ENCODE measurements at regions not wholly inside any gene's neighbourhood (a gene's known extent, or its start where the extent isn't known, plus 50 kb on each side); places are given as distances from the start of the nearest gene placed in this dataset.

GRCh38 chr4:162912482-162912881 is 254.2 kb downstream of the NAF1 start:
- Mint-ChIP-seq H3K36me3 (no peaks in the 10 kb centered on the region), H3K9me3 (peaks cover 0 to 28% (median 13%) of the 10 kb centered on the region in 8 donors), H3K4me1 (no peaks in the 10 kb centered on the region), H3K4me3 (no peak overlapping the region), H3K27ac (no peak overlapping the region), H3K27me3 (no peaks in the 10 kb centered on the region)
- intact Hi-C loops (cut with micrococcal nuclease): no loop called here
- H3K9me3 ChIP-seq (ENCODE audit: control insufficient read depth in 1 of 2, low read length in 2 of 2): no peaks in the 10 kb centered on the region
- no peaks in the 10 kb centered on the region for H3K36me3 ChIP-seq (ENCODE audit: insufficient read depth, low read length)
- H3K27me3 ChIP-seq (ENCODE audit: insufficient read depth, low read length): no peaks in the 10 kb centered on the region
- CTCF ChIA-PET (ENCODE audit: partially characterized antibody): no interaction called here
- DNase-seq: no peak
- POLR2A ChIA-PET (ENCODE audit: partially characterized antibody): no interaction called here
- no peak overlapping the region for H3K4me3 ChIP-seq (ENCODE audit: low read length in 2 of 2)
- no peaks in the 10 kb centered on the region for H3K4me1 ChIP-seq (ENCODE audit: insufficient read depth, low read length)
- H3K27ac ChIP-seq (ENCODE audit: low read depth, low read length): no peak overlapping the region

GRCh38 chr4:162911349-162911748 is 255.3 kb downstream of the NAF1 start:
- no peak overlapping the region for H3K27ac Mint-ChIP-seq
- no peaks in the 10 kb centered on the region for H3K36me3 Mint-ChIP-seq
- no peaks in the 10 kb centered on the region for H3K27me3 Mint-ChIP-seq
- Histone ChIP-seq H3K27me3 (ENCODE audit: insufficient read depth, low read length) (no peaks in the 10 kb centered on the region), H3K4me1 (ENCODE audit: insufficient read depth, low read length) (no peaks in the 10 kb centered on the region), H3K4me3 (ENCODE audit: low read length in 2 of 2) (no peak overlapping the region), H3K27ac (ENCODE audit: low read depth, low read length) (no peak overlapping the region), H3K36me3 (ENCODE audit: insufficient read depth, low read length) (no peaks in the 10 kb centered on the region), H3K9me3 (ENCODE audit: control insufficient read depth in 1 of 2, low read length in 2 of 2) (no peaks in the 10 kb centered on the region)
- DNase-seq: no peak
- intact Hi-C loops (cut with micrococcal nuclease): no loop called here
- H3K9me3 Mint-ChIP-seq: peaks cover 0 to 26% (median 12%) of the 10 kb centered on the region in 8 donors
- H3K4me3 Mint-ChIP-seq: no peak overlapping the region
- no peaks in the 10 kb centered on the region for H3K4me1 Mint-ChIP-seq
- CTCF ChIA-PET (ENCODE audit: partially characterized antibody): no interaction called here
- POLR2A ChIA-PET (ENCODE audit: partially characterized antibody): no interaction called here

DNA sequence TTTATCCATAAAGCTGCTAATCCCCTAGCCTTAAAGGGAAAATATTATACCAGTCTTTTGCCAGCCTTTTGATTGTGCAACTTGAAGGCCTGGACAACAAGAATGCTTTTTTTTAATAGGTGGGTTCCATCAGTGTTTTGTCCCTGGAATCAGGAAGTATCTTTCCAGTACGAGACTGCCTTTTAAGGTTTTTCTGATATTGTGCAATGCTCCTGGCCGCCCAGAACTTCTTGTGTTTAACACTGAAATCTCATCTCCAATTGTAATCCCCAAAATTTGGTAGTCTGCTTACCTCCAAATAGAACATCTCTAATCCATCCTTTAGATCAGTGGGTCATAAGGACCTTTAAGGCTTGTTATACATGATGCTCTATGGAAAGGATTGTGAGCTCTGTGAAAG is 256.7 kb downstream of the NAF1 start:
- Histone ChIP-seq H3K4me3 (ENCODE audit: low read length in 2 of 2) (no peak overlapping the region), H3K27ac (ENCODE audit: low read depth, low read length) (no peak overlapping the region)

GRCh38 chr4:162894387-162894786 is 272.3 kb downstream of the NAF1 start:
- Histone ChIP-seq H3K4me1 (ENCODE audit: insufficient read depth, low read length) (no peaks in the 10 kb centered on the region), H3K4me3 (ENCODE audit: low read length in 2 of 2) (no peak overlapping the region), H3K27me3 (ENCODE audit: insufficient read depth, low read length) (no peaks in the 10 kb centered on the region), H3K9me3 (ENCODE audit: control insufficient read depth in 1 of 2, low read length in 2 of 2) (no peaks in the 10 kb centered on the region), H3K27ac (ENCODE audit: low read depth, low read length) (no peak overlapping the region), H3K36me3 (ENCODE audit: insufficient read depth, low read length) (no peaks in the 10 kb centered on the region)
- H3K9me3 Mint-ChIP-seq: peaks cover 0 to 3% (median 0%) of the 10 kb centered on the region in 8 donors
- no peaks in the 10 kb centered on the region for H3K36me3 Mint-ChIP-seq
- ChIA-PET CTCF (ENCODE audit: partially characterized antibody) (no interaction called here), POLR2A (ENCODE audit: partially characterized antibody) (no interaction called here)
- DNase-seq: no peak
- intact Hi-C loops (cut with micrococcal nuclease): no loop called here
- no peak overlapping the region for H3K4me3 Mint-ChIP-seq
- H3K27ac Mint-ChIP-seq: no peak overlapping the region
- peaks cover 0 to 5% (median under 1%) of the 10 kb centered on the region in 4 donors for H3K4me1 Mint-ChIP-seq
- no peaks in the 10 kb centered on the region for H3K27me3 Mint-ChIP-seq

More for the DNA sequence above, 256.7 kb downstream of the NAF1 start:
- H3K36me3 ChIP-seq (ENCODE audit: insufficient read depth, low read length): no peaks in the 10 kb centered on the region
- Mint-ChIP-seq H3K36me3 (no peaks in the 10 kb centered on the region), H3K27me3 (no peaks in the 10 kb centered on the region), H3K9me3 (peaks cover 0 to 18% (median 9%) of the 10 kb centered on the region in 8 donors), H3K4me1 (no peaks in the 10 kb centered on the region), H3K4me3 (no peak overlapping the region), H3K27ac (no peak overlapping the region)
- POLR2A ChIA-PET (ENCODE audit: partially characterized antibody): no interaction called here
- intact Hi-C loops (cut with micrococcal nuclease): no loop called here
- no peak for DNase-seq
- peaks cover 0 to 5% of the 10 kb centered on the region in 2 donors for H3K9me3 ChIP-seq (ENCODE audit: control insufficient read depth in 1 of 2, low read length in 2 of 2)
- CTCF ChIA-PET (ENCODE audit: partially characterized antibody): no interaction called here
- H3K4me1 ChIP-seq (ENCODE audit: insufficient read depth, low read length): no peaks in the 10 kb centered on the region
- H3K27me3 ChIP-seq (ENCODE audit: insufficient read depth, low read length): no peaks in the 10 kb centered on the region

DNA sequence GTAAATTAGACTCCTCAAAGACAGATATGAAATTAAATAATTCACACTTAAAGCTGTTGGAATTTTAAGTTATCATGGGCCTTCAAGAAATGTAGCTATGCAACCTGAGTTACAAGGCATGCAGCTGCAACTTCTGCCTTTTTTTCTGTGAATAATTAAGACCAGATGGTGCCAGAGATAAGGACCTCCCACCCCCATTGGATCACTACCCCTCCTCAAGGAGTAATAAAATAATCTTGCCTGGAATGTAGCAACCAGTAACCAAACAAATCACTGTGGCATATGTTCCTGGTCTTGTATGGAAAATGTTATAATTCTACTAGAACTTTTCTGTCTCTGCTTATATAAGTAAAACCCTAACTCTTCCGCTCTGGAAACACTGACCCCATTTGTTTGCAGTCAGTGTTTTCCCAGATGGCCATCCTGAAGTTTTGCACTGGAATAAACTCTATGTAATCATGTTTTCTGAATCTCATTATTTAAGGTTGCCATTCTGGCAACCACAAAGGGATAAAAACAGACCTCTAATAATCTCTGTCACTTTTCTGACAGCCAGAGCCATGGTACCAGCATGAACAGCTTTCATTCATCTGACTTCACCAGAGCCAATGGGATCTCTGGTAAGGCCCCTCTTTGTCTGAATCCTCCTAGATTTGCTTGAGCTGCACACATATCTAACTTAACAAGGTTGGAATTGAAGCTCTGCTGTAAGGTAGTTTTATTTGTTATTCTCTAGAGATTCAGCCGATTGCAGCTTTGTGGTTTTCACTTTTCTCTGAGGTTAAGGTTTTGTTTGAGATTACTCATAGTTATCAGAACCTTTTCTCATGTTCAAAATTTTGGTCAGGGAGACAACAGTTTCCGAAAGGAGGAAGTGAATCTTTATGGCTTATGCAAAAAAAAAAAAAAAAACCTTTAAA is 274.6 kb downstream of the NAF1 start:
- no peak overlapping the region for H3K27ac ChIP-seq (ENCODE audit: low read depth, low read length)
- H3K4me1 ChIP-seq (ENCODE audit: insufficient read depth, low read length): no peaks in the 10 kb centered on the region
- peaks cover 0 to 5% (median 2%) of the 10 kb centered on the region in 8 donors for H3K9me3 Mint-ChIP-seq
- H3K36me3 ChIP-seq (ENCODE audit: insufficient read depth, low read length): no peaks in the 10 kb centered on the region
- H3K4me3 ChIP-seq (ENCODE audit: low read length in 2 of 2): no peak overlapping the region
- intact Hi-C loops (cut with micrococcal nuclease): no loop called here
- H3K36me3 Mint-ChIP-seq: no peaks in the 10 kb centered on the region
- no peak overlapping the region for H3K4me3 Mint-ChIP-seq
- CTCF ChIA-PET (ENCODE audit: partially characterized antibody): no interaction called here
- H3K27ac Mint-ChIP-seq: peak overlapping the region in 2 of 7 donors; percentile 12 to 33
- no peaks in the 10 kb centered on the region for H3K9me3 ChIP-seq (ENCODE audit: control insufficient read depth in 1 of 2, low read length in 2 of 2)
- no peaks in the 10 kb centered on the region for H3K27me3 Mint-ChIP-seq
- POLR2A ChIA-PET (ENCODE audit: partially characterized antibody): no interaction called here
- DNase-seq: peak in 1 of 5 donors; percentile 3
- H3K4me1 Mint-ChIP-seq: peaks cover 0 to 5% (median under 1%) of the 10 kb centered on the region in 4 donors
- H3K27me3 ChIP-seq (ENCODE audit: insufficient read depth, low read length): no peaks in the 10 kb centered on the region

DNA sequence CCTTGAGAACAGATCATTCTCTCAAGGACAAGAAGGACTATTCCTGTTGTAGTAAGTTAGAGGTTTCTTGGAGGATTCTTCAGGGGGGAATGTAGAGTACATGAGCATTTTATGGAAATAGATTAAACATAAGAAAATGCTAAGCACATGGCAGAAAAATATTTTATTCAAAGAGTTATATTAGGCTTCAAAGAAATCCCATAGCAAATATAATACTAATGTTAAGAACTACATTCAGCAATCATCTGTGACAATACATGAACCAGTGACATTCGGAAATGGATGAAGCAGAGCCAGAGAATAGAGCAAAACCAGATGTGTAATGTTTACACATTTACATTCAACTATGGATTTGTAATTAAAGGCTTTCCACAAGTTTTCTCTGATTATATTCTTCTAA is 288.6 kb downstream of the NAF1 start:
- intact Hi-C loops (cut with micrococcal nuclease): no loop called here
- H3K9me3 Mint-ChIP-seq: peaks cover 0 to 7% (median 2%) of the 10 kb centered on the region in 8 donors
- Histone ChIP-seq H3K4me3 (ENCODE audit: low read length in 2 of 2) (no peak overlapping the region), H3K27me3 (ENCODE audit: insufficient read depth, low read length) (no peaks in the 10 kb centered on the region), H3K4me1 (ENCODE audit: insufficient read depth, low read length) (no peaks in the 10 kb centered on the region), H3K36me3 (ENCODE audit: insufficient read depth, low read length) (no peaks in the 10 kb centered on the region), H3K9me3 (ENCODE audit: control insufficient read depth in 1 of 2, low read length in 2 of 2) (no peaks in the 10 kb centered on the region), H3K27ac (ENCODE audit: low read depth, low read length) (no peak overlapping the region)
- H3K27ac Mint-ChIP-seq: no peak overlapping the region
- ChIA-PET POLR2A (ENCODE audit: partially characterized antibody) (no interaction called here), CTCF (ENCODE audit: partially characterized antibody) (no interaction called here)
- H3K4me3 Mint-ChIP-seq: no peak overlapping the region
- no peak for DNase-seq
- no peaks in the 10 kb centered on the region for H3K36me3 Mint-ChIP-seq
- H3K4me1 Mint-ChIP-seq: no peaks in the 10 kb centered on the region
- H3K27me3 Mint-ChIP-seq: no peaks in the 10 kb centered on the region

DNA sequence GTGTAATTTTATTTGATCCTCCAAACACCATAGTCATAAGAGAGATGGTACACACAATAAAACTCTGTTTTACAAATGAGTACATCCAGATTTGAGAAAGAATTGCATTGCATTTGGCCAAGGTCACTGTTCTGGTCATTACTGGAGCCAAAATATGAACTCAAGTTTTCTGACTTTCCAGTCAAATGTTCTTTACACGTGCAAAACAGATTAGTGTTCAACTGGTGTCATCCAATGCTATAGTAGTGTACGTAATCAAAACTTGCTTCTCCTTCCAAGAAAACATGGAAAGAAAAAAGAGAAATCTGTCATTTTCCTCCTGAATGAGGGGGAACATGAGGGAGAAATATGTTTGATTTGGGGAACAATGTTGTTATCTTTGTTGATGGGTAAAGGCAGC is 291.9 kb downstream of the NAF1 start:
- Histone ChIP-seq H3K4me3 (ENCODE audit: low read length in 2 of 2) (no peak overlapping the region), H3K27ac (ENCODE audit: low read depth, low read length) (no peak overlapping the region), H3K4me1 (ENCODE audit: insufficient read depth, low read length) (no peaks in the 10 kb centered on the region), H3K9me3 (ENCODE audit: control insufficient read depth in 1 of 2, low read length in 2 of 2) (no peaks in the 10 kb centered on the region), H3K27me3 (ENCODE audit: insufficient read depth, low read length) (no peaks in the 10 kb centered on the region), H3K36me3 (ENCODE audit: insufficient read depth, low read length) (no peaks in the 10 kb centered on the region)
- DNase-seq: no peak
- no peak overlapping the region for H3K4me3 Mint-ChIP-seq
- POLR2A ChIA-PET (ENCODE audit: partially characterized antibody): no interaction called here
- H3K4me1 Mint-ChIP-seq: no peaks in the 10 kb centered on the region
- no peaks in the 10 kb centered on the region for H3K27me3 Mint-ChIP-seq
- CTCF ChIA-PET (ENCODE audit: partially characterized antibody): no interaction called here
- H3K27ac Mint-ChIP-seq: no peak overlapping the region
- peaks cover 0 to 7% (median 1%) of the 10 kb centered on the region in 8 donors for H3K9me3 Mint-ChIP-seq
- H3K36me3 Mint-ChIP-seq: no peaks in the 10 kb centered on the region
- intact Hi-C loops (cut with micrococcal nuclease): no loop called here
